ENCODE measurements at regions not wholly inside any gene's neighbourhood (a gene's known extent, or its start where the extent isn't known, plus 50 kb on each side); places are given as distances from the start of the nearest gene placed in this dataset.

DNA sequence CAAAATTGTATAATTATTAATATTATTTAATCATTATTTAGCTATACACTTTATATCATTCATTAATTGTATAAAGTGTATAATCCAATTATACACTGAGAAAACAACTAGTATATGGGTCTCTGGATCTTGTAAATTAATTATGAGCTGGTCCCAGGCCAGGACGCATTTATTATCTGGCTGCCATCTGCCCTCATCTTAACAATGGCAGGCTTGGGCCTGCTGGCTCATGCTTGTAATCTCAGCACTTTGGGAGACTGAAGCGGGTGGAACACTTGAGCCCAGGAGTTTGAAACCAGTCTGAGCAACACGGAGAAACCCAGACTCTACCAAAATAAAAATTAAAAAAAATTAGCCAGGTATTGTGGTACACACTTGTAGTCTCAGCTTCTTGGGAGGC lies 502.2 kb upstream of the NRXN1 start:
- no peak for DNase-seq

DNA sequence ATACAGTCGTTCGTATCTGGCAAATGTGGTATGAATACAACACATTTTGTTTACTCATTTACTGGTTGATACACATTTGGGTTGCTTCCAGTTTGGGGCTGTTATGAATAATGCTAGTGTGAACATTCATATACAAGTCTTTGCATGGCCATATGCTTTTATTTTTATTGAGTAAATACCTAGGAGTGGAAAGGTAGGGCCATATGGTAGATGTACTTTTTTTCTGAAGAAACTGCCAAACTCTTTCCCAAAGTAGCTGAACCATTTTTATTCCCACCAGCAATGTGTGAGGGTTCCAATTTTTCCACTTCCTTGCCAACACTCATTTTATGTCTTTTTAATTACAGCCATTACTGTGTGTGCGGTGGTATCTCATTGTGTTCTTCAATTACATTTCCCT lies 496.2 kb upstream of the NRXN1 start:
- DNase-seq: no peak

DNA sequence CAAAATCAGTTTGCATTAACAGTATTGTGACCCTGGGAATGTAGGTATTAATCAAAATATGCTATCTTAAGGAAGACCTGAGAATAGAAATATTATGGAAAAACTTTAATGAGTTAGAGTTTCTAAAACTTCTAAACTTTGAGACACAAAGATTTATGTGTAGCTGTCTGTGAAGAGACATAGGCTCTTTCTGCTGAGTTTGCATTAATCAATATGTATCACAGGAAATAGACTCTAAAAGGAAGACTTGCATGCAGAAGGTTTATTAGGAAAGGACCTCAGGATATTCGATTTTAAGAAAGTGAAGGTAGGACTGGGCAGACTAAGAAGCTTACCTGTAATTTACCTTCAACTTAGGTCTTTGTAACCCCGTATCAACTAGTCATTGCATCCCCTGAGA lies 494.8 kb upstream of the NRXN1 start:
- no peak for DNase-seq

DNA sequence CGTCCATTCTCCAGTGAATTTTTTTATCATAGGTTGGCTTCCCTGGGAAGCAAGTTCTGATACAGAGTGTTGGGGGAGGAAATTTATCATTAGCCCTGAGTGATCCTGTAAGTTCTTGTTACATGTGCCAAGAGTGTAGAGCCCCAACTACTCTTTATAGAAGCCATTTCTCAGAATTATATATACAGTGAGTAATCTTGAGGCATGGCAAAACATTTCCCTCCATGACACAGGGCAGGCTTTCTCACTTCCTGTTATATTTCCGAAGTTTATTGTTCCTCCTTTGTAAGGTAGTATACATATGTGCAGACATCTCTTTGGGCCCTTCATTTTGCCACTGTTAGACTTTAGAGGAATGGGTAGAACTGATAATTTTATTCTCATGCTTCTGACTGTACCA lies 484.7 kb upstream of the NRXN1 start:
- no peak for DNase-seq

DNA sequence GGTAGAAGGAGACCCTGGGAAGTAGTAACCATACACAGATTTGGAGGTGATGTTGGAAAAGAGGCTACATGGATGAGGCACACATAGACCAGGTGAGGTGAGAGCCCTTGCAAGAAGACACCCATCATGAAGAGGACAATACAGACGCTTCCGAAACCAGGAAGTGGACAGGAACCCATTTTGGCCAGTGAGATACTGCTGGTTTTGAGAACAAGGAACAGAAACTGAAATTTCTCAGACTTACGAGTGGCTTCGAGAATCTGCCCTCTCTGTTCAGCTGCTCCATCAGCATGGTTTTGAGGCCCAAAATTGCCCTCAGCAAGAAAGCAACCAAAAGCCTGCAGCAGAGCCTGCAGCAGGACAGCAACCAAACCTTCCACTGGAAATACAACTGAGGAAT lies 479.1 kb upstream of the NRXN1 start:
- no peak for DNase-seq

DNA sequence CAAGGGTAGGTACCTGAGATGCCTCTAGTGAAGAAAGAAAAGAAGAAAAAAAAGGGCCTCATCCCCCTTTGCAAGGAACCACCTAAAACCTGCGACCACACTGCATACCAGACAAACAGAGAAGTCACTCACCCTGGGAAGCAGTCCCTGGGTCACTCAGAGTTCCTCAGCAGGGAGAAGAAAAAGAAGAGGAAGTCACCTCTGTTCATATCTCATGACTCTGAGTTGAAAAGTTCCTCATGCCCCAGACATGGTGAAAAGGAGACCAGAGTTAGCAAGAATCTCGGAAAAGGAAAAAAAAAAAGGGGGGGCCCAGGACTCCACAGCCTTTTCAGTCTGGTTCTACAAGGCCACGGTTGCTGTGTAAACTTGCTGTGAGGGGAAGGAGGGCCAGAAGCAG lies 478.4 kb upstream of the NRXN1 start:
- no peak for DNase-seq

DNA sequence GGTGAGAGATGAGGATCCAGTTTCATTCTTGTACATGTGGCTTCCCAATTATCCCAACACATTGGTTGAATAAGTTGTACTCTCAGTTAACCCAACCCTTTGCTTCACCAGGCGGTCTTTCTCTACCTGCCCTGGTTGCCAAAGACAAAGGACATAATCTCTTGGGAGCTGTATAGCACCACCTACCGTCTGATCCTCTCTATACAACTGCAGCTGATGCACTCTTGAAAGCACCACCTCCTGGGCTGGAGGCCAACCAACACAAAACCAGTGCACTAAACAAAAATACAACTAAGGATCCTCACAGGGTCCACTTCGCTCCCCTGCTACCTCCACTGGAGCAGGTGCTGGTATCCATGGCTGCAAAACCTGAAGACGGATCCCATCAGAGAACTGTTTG lies 473.6 kb upstream of the NRXN1 start:
- DNase-seq: no peak

DNA sequence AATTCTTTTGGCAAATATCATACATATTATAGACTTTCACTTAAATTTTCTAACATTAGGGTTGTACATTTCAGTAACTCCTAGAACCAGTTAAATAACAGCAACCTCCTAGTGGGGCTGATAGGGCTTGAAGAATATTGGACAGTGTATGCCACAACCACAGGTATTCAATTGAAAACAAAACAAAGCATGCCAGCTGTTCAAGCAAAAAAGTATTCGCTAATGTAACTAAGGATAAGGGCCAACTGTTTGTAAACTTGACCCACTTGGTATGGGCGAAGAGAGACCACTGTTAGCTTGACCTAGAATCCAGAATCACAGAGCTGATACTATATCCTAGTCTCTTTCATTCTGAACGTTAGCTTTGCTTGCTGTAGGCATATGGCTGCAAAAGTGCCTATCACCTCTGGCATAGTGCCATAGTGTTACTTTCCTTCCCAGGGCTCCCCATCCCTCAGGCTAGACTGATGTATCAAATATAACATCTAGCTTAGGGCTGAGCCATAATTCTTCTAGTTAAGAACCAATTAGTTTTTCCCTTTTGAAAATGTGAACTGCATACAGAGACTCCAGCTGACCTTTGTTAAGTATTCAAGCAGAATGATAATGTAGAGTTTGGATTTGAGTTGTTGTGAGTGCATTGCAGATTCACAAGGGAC lies 458.8 kb upstream of the NRXN1 start:
- no peak for DNase-seq

DNA sequence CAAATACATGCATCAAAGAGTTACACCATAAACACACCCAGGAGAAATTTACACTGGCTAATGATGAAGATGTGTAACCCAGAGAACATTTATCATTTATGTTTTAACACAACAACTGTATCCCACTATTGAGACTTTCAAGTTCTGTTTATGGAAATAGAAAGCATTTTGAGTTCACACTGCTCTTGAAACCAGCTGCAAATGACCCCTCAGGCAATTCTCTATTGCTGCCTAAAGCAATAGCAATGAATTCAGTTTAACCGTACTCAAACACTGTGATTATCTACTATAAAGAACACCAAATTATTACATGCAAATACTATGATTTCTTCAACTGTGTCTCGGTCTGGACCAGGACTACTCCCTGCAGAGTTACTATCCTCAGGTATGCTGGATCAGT lies 452.7 kb upstream of the NRXN1 start:
- DNase-seq: no peak

DNA sequence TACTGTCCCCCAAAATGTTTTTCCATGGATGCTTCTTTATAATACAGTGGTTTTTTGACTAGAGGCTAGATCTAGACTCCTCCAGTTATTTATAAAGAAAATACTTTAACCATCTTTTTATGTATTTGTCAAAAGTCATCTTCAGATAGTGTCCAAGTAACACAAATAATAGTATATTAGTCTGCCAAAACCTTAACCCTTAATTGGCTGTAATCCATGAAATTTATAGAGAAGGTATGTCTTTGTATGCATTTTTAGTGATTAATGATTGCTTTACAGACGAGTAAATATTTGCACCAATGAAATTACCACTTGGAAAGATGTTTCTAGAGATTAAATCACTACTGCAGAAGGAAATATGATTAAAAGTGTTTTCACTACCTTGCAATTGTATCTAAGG lies 451.8 kb upstream of the NRXN1 start:
- no peak for DNase-seq

DNA sequence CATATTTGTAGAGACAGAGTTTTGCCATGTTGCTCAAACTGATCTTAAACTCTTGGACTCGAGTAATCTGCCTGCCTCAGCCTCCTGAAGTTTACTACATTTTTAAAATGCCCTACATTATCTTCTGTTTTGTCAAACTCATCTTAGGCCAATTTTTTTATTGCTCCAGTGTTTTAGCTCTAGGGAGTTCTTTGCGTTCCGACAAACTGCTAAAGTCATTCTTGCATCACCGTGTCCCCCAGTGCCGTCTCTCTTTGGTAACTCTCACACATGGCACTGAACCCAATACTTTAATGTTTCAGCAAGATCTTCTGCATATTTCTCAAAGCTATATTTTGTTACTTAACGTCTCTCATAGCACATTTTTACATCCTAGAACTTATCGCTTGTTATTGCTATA lies 440.9 kb upstream of the NRXN1 start:
- DNase-seq: no peak

DNA sequence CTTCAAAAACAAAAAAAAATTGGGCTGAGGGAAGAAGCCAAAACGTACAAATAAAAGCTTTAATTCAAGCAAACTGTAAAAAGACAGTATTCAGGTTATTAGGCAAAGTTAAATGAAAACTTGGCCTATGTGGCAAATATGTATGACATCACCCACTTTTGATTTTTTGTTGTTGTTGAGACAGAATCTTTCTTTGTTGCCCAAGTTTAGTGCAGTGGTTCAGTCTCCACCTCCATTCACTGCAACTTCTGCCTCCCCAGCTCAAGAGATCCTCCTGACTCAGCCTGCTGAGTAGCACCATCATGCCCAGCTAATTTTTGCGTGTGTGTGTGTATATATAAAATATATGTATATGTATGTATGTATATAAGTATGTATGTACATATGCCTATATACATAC lies 440.4 kb upstream of the NRXN1 start:
- no peak for DNase-seq

DNA sequence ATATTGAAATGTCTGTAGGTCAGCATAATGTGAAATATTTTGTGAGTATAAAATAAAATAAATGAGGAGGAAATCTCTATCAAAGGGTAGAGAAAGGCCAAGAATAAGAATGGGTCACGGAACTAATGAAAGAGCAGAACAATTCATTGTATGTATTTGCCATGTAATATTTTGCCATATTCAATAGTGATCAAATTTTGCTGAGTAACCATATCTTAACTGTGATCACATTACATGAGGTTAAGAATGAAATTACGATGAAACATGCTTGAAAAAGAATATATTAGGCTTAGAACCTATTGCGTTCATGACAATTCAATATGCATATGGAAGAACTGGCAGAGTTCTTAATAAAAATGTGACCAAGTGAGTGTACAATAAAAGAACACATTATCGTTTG lies 437.2 kb upstream of the NRXN1 start:
- DNase-seq: no peak

DNA sequence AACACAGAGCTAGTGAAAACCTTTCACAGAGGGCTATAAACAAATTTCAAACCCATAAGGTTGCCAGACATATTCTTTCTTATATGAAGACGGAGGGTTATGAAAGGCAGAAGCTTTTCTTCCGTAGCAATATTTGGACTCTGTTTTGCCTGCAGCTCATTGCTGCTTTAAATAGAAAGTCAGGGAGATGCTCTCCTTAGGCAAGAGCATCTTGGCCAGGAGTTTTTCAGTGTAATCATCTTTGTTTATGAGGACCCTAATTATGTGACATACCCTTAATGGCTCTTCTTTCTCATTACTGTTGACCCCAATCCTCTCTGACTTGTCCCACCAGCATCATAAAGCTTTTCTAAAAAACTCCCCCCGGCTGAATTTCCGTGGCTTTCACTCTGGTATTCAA lies 433.4 kb upstream of the NRXN1 start:
- no peak for DNase-seq

DNA sequence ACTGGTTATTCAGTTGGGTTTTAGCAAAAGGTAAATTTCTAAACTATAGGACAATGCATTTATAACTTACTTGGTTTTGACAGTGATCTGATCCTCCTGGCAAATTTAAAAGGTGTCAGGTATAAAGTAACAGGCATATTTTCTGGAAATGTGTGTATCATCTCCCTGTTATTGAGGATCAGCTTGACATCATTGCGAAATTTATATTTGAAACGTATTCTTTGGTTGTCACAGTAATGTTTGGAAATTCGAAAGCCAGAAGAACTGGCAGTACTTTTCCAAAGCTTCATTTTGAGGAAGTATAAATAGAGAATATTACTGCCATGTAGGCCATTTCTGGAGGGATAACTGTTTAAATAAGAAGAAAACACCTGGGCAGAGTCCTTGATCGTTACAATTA lies 422.2 kb upstream of the NRXN1 start:
- DNase-seq: no peak

DNA sequence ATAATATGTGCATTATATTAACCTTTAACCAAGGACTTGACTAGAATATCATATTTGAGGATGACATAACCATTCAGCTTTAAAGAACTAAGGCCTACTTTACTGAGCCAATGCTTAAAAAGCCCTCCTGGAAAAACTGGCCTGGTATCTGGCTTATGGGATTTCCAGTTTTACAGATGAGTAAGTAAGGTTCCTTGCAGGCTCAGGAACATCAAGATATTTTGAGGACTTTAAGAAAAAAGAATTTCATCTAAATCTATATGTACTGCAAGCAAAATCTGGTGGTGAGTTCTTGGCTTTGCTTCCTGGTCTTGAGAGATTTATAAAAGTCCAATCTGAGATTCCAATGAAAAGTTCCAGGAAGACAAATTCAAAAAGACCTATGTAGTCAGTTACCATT lies 417.0 kb upstream of the NRXN1 start:
- no peak for DNase-seq

DNA sequence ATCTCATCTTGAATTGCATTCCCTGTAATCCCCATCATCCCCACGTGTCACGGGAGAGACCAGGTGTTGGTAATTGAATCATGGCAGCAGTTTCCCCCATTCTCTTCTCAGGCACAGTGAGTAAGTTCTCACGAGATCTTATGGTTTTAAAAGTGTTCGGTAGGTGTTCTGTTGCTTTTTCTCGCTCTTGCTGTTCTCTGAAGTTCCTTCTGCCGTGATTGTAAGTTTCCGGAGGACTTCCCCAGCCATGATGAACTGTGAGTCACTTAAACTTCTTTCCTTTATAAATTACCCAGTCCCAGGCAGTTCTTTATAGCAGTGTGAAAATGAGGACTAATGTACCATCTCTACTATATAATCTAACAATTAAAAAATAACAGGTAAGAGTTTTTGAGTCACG lies 409.9 kb upstream of the NRXN1 start:
- DNase-seq: no peak

DNA sequence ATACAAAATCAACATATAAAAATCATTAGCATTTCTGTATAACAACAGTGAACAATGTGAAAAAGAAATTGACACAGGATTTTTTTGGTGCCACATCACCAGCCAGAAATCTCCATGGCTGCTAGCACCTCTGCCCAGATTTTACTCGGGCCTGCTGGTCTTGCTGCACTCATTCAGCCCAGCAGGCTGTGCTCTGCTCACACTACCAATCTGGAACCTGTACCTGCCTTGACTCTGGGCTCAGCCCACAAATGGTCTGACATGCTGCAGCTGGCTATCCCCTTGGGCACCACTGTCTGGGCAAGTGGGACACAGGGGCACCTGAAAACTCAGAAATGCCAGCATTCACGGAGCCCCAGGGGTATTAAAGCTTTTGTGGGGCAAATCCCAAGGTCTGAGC lies 392.5 kb upstream of the NRXN1 start:
- DNase-seq: no peak

DNA sequence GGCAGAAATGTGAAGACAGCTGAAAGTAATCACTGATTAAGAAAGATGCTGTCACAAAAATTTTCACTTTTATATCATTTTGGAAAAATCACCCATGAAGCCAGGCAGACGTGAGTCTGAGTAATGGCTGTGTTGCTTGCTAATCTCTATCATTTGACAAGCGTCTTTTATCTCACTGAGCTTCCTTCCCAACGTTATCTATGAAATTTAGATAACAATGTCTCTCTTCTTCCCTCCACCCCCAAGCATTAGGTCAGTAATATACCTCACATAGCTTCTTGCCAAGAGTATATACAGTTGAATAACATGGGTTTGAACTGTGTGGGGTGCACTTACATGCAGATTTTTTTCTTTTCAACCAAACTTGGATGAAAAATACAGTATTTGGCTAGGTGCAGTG lies 388.6 kb upstream of the NRXN1 start:
- no peak for DNase-seq

DNA sequence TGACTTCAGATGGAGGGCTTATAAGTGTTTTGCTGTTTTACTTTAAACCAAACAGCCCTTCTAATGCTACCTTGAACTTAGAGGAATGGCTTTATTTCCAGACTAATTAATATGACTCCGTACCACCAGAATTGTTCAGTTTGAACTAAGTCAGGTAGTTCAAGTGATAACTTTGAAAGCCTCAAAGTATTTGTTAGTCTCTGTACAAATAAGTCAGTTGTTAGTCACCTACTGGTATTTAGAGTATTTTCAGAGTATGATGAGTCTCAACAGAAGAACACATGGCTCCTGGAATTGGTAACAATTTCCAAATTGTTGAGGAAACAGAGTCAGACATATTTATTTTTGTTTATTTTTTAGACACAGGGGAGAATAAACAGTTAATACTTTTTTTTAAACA lies 381.8 kb upstream of the NRXN1 start:
- no peak for DNase-seq

DNA sequence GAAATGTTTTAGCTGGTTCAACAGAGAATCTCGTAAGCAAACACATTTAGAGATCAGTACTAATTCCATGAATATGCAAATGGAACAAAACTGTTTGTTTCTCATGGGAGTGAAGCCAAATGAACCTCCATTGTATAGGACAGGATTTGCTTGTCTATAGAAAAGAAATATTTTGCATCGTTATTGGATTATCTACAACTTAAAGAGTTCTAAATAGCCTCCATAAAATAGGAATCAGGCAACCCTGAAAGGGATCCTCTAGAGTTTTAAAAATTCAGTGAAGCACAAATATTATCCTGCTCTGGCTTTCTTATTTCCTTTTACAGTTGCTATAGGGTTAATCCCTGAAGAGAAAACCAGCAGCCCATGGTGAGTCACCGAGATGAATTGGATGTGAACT lies 378.4 kb upstream of the NRXN1 start:
- no peak for DNase-seq

DNA sequence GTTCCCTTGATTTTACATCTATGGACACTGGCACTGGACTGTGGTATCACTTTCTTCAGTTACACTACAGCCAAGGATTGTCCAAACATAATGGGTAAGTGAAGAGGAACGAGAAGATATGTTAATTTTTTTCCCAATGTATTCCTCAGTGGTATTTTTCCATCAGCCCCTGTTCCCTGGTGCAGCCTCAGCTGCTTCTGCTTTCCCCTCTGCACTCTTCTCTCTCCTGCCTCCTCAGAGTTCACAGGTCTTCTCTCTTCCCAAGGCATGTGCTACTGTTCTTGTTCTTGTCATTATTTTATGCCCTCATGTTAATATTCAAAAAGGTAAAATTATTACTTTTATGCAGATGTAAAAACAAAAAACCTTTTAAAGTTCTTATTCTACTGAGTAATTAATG lies 378.0 kb upstream of the NRXN1 start:
- DNase-seq: no peak

DNA sequence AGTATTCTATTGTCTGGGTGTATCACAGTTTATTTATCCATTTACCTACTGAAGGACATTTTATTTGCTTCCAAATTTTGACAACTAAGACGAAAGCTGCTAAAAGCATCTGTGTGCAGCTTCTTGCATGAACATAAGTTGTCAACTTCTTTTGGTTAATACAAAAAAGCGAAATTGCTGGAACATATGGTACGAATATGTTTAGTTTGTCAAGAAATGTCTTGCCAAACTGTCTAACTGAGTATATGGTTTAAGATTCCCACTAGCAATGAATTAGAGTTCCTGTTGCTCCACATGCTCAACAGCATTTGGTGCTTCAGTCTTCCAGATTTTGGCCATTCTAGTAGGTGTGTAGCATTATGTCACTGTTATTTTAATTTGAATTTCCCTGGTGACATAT lies 372.3 kb upstream of the NRXN1 start:
- no peak for DNase-seq

DNA sequence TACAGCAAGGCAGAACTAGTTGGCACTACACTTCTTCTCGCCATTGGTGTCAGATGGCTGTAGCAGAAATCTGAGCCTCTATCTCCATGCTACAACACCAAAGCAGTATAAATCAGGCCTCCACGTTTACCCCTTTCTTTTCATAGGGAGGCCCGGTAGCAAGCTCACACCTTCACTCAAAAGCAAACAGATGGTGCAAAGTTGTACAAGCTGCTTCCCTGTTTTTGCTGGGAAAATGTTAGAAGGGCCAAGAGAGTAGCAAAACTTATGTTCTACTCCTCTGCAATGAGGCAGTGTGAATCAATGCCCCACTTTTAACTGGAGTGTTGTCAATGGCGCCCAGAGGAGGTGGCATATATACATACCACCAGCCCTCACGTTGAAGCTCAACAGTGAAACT lies 369.6 kb upstream of the NRXN1 start:
- no peak for DNase-seq

DNA sequence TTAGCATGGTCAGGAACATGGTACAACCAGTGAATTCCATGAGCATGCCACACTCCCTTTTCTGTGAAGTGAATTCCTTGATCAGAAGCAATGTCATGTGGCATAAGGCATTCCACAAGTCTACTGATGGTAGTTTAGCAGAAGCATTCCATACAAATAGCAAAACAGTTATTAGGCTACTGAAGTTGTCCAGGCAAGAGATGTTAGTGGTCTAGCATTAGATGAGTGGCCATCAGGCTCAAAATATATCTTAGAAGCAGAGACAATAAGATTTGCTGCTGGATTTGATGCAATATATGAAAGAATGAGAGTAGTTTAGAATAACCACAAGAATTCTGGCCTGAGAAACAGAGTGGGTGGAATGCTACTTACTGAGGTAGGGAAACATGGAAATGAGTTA lies 355.3 kb upstream of the NRXN1 start:
- no peak for DNase-seq

DNA sequence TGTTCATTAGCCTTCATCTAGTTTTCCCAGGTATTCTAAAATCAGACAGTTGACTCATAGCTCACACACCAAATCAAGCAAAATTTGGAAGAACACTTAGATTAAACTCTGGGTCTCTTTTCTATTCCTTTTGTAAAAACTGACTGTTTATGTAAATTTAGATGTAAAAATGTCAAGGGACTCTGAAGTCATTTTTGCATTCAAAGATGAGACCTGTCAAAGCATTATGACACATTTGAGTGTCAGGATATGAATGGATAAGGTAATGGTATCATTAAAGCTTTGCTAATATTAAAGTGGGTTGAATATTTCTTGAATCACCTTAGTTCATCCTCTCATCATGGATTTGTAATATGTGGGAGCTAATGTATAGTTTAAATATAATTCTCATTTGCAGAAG lies 348.1 kb upstream of the NRXN1 start:
- DNase-seq: no peak
